ENCODE measurements at regions not wholly inside any gene's neighbourhood (a gene's known extent, or its start where the extent isn't known, plus 50 kb on each side); places are given as distances from the start of the nearest gene placed in this dataset.

DNA sequence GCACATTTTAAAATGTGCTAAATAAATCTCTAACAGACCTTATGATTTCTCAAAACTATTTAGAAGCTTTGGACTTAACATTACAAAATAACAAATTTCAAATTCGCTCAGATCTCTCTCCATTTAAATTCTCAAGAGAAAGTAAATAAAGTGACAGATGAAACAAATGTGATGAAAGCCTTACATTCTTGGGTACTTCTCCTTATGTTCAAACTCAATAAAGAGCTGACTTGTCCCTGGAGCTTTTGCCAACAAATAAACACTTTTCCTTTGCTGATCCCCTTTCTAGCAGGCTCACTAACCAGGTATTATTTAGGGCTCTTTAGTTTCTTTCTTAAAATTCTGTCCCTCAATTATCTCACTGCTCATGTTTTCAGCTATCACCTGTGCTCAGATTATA is 259.1 kb upstream of the ARPP21 start:
- Histone ChIP-seq H3K27me3 (no peaks in the 10 kb centered on the region), H3K27ac (no peak overlapping the region), H3K4me3 (no peak overlapping the region), H3K4me1 (peaks cover 0 to 7% (median 0%) of the 10 kb centered on the region in 4 donors), H3K9me3 (no peaks in the 10 kb centered on the region), H3K36me3 (no peaks in the 10 kb centered on the region)
- DNase-seq = no peak
- intact Hi-C loops (cut with DNase I; ENCODE audit: low total_unique reads) = no loop called here
- TF ChIP-seq, protein P1, sequence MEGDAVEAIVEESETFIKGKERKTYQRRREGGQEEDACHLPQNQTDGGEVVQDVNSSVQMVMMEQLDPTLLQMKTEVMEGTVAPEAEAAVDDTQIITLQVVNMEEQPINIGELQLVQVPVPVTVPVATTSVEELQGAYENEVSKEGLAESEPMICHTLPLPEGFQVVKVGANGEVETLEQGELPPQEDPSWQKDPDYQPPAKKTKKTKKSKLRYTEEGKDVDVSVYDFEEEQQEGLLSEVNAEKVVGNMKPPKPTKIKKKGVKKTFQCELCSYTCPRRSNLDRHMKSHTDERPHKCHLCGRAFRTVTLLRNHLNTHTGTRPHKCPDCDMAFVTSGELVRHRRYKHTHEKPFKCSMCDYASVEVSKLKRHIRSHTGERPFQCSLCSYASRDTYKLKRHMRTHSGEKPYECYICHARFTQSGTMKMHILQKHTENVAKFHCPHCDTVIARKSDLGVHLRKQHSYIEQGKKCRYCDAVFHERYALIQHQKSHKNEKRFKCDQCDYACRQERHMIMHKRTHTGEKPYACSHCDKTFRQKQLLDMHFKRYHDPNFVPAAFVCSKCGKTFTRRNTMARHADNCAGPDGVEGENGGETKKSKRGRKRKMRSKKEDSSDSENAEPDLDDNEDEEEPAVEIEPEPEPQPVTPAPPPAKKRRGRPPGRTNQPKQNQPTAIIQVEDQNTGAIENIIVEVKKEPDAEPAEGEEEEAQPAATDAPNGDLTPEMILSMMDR (IDR thresholded peaks at IDR 0.05) = no peak

DNA sequence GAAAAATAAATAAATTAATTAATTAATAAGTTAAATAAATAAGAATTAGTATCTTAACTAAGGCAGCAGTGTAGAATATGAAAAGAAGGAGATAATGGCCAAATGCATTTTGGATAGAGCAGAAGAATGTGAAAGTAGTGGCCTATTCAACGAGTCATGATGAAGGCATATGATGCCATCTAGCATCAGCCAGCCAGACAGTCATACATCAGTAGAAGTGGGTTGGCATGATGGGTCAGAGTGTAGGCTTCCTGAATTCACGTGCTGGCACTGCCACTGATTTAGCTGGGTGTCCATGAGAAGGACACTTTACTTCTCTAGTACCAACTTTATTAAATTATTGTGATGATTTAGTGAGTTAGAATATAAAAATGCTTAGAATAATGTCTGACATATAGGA is 256.1 kb upstream of the ARPP21 start:
- H3K27ac ChIP-seq = no peak overlapping the region
- TF ChIP-seq, protein P1 (IDR thresholded peaks at IDR 0.05) = no peak
- H3K27me3 ChIP-seq = no peaks in the 10 kb centered on the region
- peaks cover 0 to 7% (median 0%) of the 10 kb centered on the region in 4 donors for H3K4me1 ChIP-seq
- no peak for DNase-seq
- no peaks in the 10 kb centered on the region for H3K36me3 ChIP-seq
- intact Hi-C loops (cut with DNase I; ENCODE audit: low total_unique reads) = no loop called here
- no peak overlapping the region for H3K4me3 ChIP-seq
- no peaks in the 10 kb centered on the region for H3K9me3 ChIP-seq

DNA sequence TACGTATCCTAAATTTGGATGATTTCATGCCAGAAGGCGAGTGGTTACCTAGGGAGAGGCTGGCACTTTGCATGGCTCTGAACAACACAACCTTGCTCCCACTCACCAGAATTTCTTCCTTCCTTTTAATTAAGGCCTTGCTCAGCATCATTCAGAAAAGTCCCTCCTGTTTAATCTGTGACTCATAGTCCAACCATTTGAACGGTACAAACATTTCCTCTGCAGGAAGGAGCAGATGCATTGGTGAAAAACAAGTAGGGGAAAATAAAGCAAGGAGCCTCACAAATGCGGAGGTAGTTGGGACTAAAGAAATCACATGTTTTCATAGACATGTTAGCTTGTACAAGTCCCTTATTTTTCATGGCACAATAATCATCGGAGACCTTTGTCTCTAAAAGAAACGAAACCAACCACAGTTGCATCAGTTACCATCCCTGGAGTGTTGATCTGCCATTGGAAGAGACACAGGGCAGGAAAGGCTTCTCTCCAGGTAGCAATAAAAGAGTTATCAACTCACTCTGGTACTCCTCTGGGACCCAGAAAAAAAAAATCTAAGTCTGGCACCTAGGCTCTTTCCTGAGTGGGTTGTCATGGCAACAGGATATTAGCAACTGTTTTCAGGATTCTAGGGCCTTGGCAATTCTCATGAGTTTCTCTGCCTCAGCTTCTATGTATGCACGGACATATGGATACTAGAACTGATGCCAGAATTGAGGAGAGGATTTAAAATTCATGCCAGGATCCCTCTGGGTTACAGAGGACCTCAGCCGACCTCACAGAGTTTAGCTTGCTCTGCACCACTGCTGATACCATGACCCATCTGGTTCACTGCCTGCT is 255.4 kb upstream of the ARPP21 start:
- TF ChIP-seq, protein P1 (IDR thresholded peaks at IDR 0.05) = no peak
- Histone ChIP-seq H3K4me3 (no peak overlapping the region), H3K9me3 (no peaks in the 10 kb centered on the region), H3K4me1 (peaks cover 0 to 7% (median 0%) of the 10 kb centered on the region in 4 donors), H3K27ac (no peak overlapping the region), H3K36me3 (no peaks in the 10 kb centered on the region), H3K27me3 (no peaks in the 10 kb centered on the region)
- DNase-seq = no peak
- intact Hi-C loops (cut with DNase I; ENCODE audit: low total_unique reads) = no loop called here

DNA sequence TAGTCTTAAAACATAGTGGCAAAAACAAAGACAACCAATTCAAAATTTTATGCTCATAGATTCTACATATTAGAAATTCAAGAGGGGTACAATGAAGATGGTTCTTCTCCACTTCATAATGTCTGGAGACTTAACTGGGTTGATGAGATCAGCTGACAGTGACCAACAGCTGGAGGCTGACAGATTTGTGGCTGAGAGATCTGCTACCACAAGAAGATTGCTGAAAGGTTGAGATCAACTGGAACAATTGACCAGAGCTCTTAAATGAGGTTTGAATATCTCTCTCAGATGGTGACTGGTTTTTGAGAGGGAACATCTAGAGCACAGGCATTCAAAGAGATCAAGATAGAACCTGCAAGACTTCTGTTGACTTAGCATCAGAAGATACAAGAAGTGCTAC is 254.1 kb upstream of the ARPP21 start:
- no peak overlapping the region for H3K27ac ChIP-seq
- H3K4me3 ChIP-seq = no peak overlapping the region
- no peaks in the 10 kb centered on the region for H3K9me3 ChIP-seq
- no peaks in the 10 kb centered on the region for H3K36me3 ChIP-seq
- intact Hi-C loops (cut with DNase I; ENCODE audit: low total_unique reads) = no loop called here
- DNase-seq = no peak
- TF ChIP-seq, protein P1 (IDR thresholded peaks at IDR 0.05) = no peak
- H3K4me1 ChIP-seq = peaks cover 0 to 7% (median 0%) of the 10 kb centered on the region in 4 donors
- no peaks in the 10 kb centered on the region for H3K27me3 ChIP-seq

DNA sequence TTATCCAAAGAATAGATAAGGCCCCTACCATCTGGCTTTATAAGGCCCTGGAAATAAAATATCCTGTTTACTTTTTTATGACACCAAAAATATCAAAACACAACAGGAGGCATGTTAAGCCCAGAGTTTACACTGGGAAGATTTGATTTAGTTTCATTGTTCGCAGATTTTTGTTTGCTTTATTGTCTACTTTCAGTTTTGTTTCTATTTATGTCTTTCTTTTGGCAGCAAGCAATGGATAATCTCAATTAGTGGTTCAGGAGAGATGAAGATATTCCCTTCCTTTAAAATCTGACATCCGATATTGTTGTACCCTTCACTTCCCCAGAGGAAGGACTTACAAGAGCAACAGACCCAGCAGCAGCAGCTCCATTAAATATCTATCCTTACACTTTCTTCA is 249.4 kb upstream of the ARPP21 start:
- Histone ChIP-seq H3K27me3 (no peaks in the 10 kb centered on the region), H3K4me3 (no peak overlapping the region), H3K27ac (no peak overlapping the region), H3K9me3 (no peaks in the 10 kb centered on the region), H3K36me3 (no peaks in the 10 kb centered on the region), H3K4me1 (no peaks in the 10 kb centered on the region)
- intact Hi-C loops (cut with DNase I; ENCODE audit: low total_unique reads) = no loop called here
- TF ChIP-seq, protein P1 (IDR thresholded peaks at IDR 0.05) = no peak
- no peak for DNase-seq
